ENCODE measurements at regions not wholly inside any gene's neighbourhood (a gene's known extent, or its start where the extent isn't known, plus 50 kb on each side); places are given as distances from the start of the nearest gene placed in this dataset.

GRCh38 chr2:104787298-104788065 lies 66.4 kb upstream of the POU3F3 start:
- H3K4me3 ChIP-seq (ENCODE audit: low read length) = no peak overlapping the region
- TF ChIP-seq CTCF (IDR thresholded peaks at IDR 0.05) = no peak
- no peaks in the 10 kb centered on the region for H3K4me1 ChIP-seq (ENCODE audit: insufficient read depth, low read length)
- no peak overlapping the region for H3K4me3 Mint-ChIP-seq
- POLR2A ChIA-PET = no interaction called here
- no peaks in the 10 kb centered on the region for H3K27me3 ChIP-seq (ENCODE audit: control insufficient read depth in 1 of 2, insufficient read depth in 2 of 2, low read length in 2 of 2)
- no peak overlapping the region for H3K27ac Mint-ChIP-seq
- H3K9me3 ChIP-seq (ENCODE audit: control insufficient read depth in 1 of 2, insufficient read depth in 1 of 2, low read length in 2 of 2) = peaks cover 0 to 4% of the 10 kb centered on the region in 2 experiments
- H3K9me3 Mint-ChIP-seq = no peaks in the 10 kb centered on the region
- H3K27me3 Mint-ChIP-seq = peaks cover 6% of the 10 kb centered on the region
- no peaks in the 10 kb centered on the region for H3K36me3 Mint-ChIP-seq (ENCODE audit: low read depth)
- CTCF ChIA-PET = no interaction called here
- ATAC-seq (ENCODE audit: poor library complexity) (no peak), DNase-seq (no peak)
- H3K27ac ChIP-seq (ENCODE audit: low read depth in 1 of 2, low read length in 2 of 2) = no peak overlapping the region
- no peaks in the 10 kb centered on the region for H3K4me1 Mint-ChIP-seq (ENCODE audit: low read depth)
- intact Hi-C loops (cut with DNase I, micrococcal nuclease) = no loop called here
- H3K36me3 ChIP-seq (ENCODE audit: insufficient read depth, low read length) = no peaks in the 10 kb centered on the region

- H3K4me3 ChIP-seq (ENCODE audit: low read length) = no peak overlapping the region
- H3K27ac ChIP-seq (ENCODE audit: low read depth in 1 of 2, low read length in 2 of 2) = no peak overlapping the region
- H3K27me3 Mint-ChIP-seq = peaks cover 6% of the 10 kb centered on the region
- ChIA-PET CTCF (no interaction called here), POLR2A (no interaction called here)
- no peak for ATAC-seq (ENCODE audit: poor library complexity)
- no peak for DNase-seq
- intact Hi-C loops (cut with DNase I, micrococcal nuclease) = no loop called here
- H3K4me3 Mint-ChIP-seq = no peak overlapping the region
- H3K9me3 ChIP-seq (ENCODE audit: control insufficient read depth in 1 of 2, insufficient read depth in 1 of 2, low read length in 2 of 2) = peaks cover 0 to 4% of the 10 kb centered on the region in 2 experiments
- no peak for TF ChIP-seq CTCF (IDR thresholded peaks at IDR 0.05)
- H3K36me3 ChIP-seq (ENCODE audit: insufficient read depth, low read length) = no peaks in the 10 kb centered on the region
- H3K4me1 Mint-ChIP-seq (ENCODE audit: low read depth) = no peaks in the 10 kb centered on the region
- no peaks in the 10 kb centered on the region for H3K4me1 ChIP-seq (ENCODE audit: insufficient read depth, low read length)
- H3K27ac Mint-ChIP-seq = no peak overlapping the region
- H3K27me3 ChIP-seq (ENCODE audit: control insufficient read depth in 1 of 2, insufficient read depth in 2 of 2, low read length in 2 of 2) = no peaks in the 10 kb centered on the region
- no peaks in the 10 kb centered on the region for H3K36me3 Mint-ChIP-seq (ENCODE audit: low read depth)
- H3K9me3 Mint-ChIP-seq = no peaks in the 10 kb centered on the region
Observed at GRCh38 chr2:104788742-104789455, 65.0 kb upstream of the POU3F3 start.

- no peaks in the 10 kb centered on the region for H3K4me1 ChIP-seq (ENCODE audit: insufficient read depth, low read length)
- Mint-ChIP-seq H3K36me3 (ENCODE audit: low read depth) (no peaks in the 10 kb centered on the region), H3K27me3 (peaks cover 6% of the 10 kb centered on the region), H3K4me3 (no peak overlapping the region), H3K4me1 (ENCODE audit: low read depth) (no peaks in the 10 kb centered on the region), H3K27ac (no peak overlapping the region), H3K9me3 (no peaks in the 10 kb centered on the region)
- TF ChIP-seq CTCF (IDR thresholded peaks at IDR 0.05) = no peak
- H3K4me3 ChIP-seq (ENCODE audit: low read length) = no peak overlapping the region
- ATAC-seq (ENCODE audit: poor library complexity) (no peak), DNase-seq (no peak)
- POLR2A ChIA-PET = no interaction called here
- peaks cover 0 to 4% of the 10 kb centered on the region in 2 experiments for H3K9me3 ChIP-seq (ENCODE audit: control insufficient read depth in 1 of 2, insufficient read depth in 1 of 2, low read length in 2 of 2)
- intact Hi-C loops (cut with DNase I, micrococcal nuclease) = no loop called here
- H3K27ac ChIP-seq (ENCODE audit: low read depth in 1 of 2, low read length in 2 of 2) = no peak overlapping the region
- CTCF ChIA-PET = no interaction called here
- no peaks in the 10 kb centered on the region for H3K36me3 ChIP-seq (ENCODE audit: insufficient read depth, low read length)
- no peaks in the 10 kb centered on the region for H3K27me3 ChIP-seq (ENCODE audit: control insufficient read depth in 1 of 2, insufficient read depth in 2 of 2, low read length in 2 of 2)
Observed at GRCh38 chr2:104790100-104790811, 63.7 kb upstream of the POU3F3 start.
